Stimulated activated CD4-positive, alpha-beta T cell treated with anti-CD3 and anti-CD28 coated beads, Interleukin-4, amount 100 ng/mL, for 48 hours (primary cell): ENCODE measurements at regions not wholly inside any gene's neighbourhood (a gene's known extent, or its start where the extent isn't known, plus 50 kb on each side); places are given as distances from the start of the nearest gene placed in this dataset.

ENCODE experiments used
- DNase-seq, 2 donors: peaks; one replicate each; pipeline ENCODE4 v3.0.0-alpha.2; 2020; ENCODE audit warnings: low read depth in 2 of 2

DNA sequence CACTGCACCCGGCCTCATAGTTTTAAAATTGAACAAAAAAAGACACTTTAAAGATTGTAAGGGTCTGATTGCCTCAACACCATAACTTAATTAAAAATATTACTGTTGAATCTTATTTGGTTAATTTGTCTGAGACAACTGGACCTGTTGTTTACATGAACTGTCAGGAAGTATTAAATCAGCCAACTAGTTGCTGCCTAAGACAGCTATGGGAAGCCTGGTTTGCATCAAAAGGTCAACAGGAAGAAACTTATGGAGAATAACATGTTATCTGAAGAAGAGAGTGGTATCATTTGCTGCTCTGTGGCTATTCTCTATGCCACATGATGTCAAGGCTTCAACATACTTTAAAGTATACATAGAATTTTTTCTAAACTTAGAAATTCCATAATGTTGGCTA lies 853.5 kb upstream of the ADAMTS5 start:
- DNase-seq = no peak

DNA sequence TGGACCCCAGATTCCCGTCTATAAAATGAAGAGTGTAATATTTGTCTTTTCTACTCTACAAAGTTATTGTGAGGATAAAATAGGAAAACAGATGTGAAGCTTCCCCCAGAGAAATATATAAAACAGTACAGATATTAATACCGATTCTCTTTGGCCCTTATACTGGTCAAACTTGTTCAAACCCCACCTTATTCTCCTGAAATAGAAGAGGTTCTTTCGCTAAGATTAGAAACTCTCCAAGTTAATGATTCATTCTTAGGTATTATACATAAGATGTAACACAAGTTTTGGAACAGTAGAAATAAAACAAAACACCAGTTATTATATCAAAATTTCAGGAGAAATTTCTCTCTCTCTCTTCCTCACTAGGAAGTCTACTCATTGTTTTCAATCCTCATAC lies 852.4 kb upstream of the ADAMTS5 start:
- DNase-seq = no peak

DNA sequence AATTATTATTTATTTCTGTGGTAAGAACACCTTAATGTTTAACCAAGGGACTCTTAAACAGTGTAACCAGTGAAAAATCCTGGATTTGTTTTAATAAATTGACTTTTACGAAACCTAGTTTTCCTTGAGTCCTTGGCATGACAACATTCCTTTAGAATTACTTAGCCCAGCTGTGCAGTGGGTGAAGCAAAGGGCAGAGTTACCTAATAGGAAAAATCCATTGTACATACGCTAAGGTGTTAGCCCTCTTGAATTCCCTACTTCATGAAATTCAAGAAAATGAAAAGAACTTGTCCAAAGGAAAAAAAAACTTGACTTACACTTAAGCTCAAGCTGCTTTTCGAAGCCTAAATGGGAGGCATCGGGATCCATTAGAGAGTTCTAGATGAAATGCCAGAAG lies 852.0 kb upstream of the ADAMTS5 start:
- no peak for DNase-seq

DNA sequence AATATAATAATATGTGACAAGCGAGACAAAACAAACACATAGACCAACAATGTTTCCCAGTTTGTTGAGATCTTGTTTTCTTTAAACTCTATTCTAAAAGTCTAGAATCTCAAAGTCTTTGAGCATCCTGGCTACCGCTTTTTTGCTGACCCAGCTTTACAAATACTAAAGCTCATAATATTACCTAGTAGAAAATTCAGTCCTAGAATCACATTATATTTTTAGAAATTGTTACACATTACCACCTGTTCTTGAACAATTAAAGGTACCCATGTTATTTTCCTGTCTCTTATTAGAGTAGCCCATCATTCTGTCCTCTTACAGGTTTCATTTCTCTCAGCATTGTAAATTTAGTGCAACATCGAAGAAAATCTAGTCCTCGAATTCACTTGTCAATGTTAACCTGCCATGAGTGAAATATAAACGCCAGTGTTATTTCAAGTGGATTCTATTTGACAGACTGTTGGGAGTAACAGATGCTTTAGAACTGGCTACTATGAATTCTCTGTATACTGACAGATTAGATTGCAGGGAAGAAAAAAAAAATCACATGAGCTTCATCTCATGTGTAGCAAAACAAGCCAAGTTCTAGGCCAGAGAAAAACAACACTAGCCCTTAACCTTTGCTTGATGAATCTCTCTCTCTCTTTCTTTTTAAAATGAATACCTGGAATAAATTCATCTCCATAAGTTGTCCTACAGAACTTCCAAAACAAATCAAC lies 851.2 kb upstream of the ADAMTS5 start:
- DNase-seq = no peak

DNA sequence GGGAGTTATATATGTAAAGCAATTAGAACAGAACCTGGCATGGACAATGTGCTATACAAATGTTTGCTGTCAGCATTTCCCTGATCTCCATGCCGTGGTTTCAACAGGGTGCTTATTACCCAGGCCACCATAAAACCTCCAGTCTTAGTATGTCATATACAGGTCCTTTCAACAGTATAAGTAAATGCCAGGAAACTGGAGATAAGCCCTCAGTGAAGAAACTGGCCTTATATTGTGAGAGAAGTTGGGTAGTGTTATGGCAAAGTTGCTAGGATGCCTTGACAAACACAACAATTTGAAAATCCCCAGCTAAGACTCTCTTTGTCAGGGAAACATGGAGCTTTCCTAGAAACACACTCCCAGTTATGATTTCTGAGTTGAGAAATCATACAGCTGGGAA lies 850.2 kb upstream of the ADAMTS5 start:
- no peak for DNase-seq

DNA sequence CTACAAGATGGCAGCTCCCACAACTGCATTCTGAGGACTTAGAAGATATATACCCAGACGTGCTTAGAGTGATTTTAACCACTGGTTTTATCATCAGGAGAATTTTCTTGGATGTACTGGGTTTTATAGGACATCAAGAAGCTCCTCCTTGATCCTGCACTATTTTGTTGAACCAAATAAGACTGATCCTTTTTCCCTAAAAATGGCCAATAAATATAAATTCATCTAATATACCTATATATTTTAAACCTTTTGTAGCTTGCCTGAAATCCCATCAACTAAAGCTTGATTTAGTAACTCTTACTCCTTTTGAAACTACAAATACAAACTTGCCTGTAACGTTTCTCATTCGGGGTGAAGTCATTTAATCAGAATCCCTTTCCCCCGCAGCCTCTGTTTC lies 849.4 kb upstream of the ADAMTS5 start:
- DNase-seq = no peak

DNA sequence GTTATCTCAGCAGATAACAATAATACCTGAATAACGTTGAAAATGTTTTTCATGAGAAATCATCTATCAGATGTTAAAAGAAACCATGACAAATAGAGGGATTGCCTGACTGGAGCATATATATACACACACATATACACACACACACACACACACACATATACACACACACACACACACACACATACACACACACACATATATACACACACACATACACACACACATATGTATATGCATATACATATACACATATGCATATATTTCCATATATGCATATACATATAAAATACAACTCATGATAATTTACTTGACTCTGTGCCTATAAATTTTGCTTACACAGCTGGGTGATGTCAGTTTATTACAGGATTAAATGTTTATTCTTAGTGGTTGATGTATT lies 847.3 kb upstream of the ADAMTS5 start:
- no peak for DNase-seq

DNA sequence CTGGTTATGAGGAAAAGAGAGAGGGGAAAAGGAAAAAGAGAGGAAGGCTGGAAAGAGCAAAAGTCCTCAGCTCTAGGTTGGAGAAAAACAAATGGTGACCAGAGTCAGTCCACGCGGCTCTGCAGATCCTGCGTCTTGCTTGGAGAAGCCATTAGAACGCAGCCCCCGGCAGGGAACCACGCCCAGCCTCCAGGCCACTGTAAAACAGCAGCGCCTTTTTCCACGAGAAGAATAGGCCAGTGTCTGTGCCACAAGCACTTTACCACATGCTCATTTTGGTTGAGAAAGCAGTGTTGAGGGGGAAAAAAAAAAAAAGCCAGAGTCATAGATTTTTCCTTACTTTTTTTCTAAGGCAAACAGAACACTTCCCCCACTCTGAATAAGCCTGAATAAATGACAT lies 846.9 kb upstream of the ADAMTS5 start:
- DNase-seq = no peak

DNA sequence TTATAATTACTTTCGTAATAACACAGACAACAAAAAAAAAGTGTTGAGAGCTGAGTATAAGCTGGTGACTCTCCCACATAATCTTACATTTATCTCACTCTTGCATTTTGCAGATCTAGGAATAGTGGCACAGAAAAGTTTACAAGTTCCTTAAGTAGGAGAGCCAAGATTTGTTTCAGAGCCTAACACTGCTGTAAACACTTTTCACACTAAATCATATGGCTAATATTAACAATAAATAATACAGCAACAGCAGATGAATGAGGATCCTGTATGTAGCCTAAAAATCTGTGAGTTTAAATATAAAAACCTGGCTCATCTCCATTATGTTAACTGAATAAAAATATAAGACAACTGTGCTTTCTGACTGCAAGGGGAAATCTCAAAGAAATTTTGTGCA lies 846.5 kb upstream of the ADAMTS5 start:
- no peak for DNase-seq

DNA sequence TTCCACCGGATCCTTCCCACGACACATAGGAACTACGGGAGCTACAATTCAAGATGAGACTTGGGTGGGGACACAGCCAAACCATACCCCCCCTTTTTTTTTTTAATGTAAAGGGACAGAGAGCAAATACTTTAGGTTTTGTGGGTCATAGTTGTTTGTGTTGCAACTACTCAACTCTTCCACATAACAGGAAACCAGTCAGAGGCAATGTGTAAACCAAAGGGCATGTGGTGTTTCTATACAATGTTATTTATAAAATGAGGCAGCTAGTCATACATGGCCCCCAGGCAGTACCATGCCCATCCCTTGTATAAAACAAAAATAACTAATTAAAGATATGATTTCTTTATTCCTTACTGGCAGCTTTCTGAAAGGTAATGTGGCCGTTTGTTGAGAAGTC lies 845.4 kb upstream of the ADAMTS5 start:
- no peak for DNase-seq

DNA sequence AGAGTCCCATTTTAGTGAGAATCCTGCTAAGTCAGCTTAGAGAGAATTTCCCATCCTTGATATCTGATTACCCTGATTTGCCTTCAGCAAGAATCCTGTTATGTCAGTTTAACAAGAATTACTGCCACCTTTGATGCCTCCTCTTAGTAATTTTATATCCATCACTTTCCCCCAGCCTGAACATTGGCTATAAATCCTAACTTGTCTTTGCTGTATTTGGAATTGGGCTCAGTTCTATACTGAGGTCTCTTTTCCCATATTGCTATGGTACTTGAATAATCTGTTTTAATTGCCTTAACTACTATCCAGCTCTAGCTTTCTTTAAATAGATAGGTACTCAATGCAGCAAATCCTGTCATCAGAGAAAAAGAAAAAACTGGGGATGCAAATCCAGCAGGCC lies 842.0 kb upstream of the ADAMTS5 start:
- DNase-seq = no peak

DNA sequence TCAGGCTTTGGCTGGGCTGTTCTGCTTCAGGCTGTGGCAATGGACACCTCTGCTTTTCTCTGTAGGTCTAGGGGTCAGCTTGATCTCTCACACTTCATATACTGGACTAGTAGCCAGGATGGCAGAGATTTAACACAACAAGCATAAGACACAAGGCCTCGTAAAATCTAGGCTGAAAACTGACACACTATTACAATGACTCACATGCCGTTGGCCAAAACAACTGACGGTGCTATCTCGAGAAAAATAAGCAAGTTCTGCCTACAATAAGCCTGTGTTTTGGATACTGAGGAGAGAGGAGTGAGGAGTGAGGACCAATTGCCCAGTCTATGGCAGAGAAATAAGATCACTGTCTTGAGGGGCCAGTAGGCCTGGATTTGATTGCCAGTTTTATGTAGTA lies 840.7 kb upstream of the ADAMTS5 start:
- no peak for DNase-seq

DNA sequence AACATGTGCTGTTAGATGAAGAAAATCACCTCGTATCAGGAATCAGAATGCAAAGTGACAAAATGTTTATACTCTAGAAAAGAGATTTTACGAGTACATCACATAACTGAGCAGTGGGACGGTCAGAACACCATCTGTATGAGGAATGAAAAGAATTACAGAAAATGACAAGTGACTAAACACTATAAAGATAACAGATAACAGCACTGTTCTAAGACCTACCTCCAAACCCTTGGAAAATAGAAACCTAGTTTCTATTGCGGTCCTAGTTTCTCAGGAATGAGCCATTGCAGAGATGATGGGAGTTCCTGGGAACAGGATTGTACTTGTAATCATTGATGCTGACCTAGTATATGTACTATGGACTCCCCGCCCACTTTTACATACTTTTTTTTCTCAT lies 839.4 kb upstream of the ADAMTS5 start:
- DNase-seq = no peak

DNA sequence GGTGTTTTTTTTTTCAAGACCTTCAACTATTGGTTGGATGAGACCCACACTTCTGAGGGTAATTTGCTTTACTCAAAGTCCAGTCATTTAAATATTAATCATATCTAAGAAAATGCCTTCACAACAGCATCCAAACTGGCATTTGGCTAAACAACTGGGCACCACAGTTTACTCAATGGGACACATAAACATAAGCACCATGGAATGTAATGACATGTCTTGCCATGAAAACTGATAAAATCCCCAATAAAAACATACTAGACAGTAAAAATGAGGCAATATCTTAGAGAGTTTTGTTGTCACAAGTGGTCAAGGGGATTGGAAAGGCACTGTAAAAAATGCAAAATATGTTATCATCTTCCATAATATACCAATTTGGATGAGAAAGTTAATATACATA lies 838.8 kb upstream of the ADAMTS5 start:
- no peak for DNase-seq

DNA sequence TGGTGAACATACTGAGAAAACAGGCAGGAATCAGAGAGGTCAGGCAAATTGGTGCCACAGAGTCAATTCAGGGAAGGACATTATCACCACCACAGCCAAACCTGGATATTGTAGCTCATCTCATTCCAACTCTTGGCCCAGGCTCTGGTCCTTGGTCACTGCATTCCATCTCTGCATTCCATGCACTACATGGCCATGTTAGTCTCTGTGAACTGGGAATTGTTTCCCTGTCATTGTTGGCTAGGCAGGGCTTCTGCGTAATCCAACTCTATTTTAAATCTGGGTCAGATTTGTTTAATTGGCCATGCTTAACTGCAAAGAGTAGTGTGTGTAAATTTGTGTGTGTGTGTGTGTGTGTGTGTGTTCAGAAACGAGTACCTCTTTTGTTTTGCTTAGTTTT lies 837.6 kb upstream of the ADAMTS5 start:
- DNase-seq = no peak

DNA sequence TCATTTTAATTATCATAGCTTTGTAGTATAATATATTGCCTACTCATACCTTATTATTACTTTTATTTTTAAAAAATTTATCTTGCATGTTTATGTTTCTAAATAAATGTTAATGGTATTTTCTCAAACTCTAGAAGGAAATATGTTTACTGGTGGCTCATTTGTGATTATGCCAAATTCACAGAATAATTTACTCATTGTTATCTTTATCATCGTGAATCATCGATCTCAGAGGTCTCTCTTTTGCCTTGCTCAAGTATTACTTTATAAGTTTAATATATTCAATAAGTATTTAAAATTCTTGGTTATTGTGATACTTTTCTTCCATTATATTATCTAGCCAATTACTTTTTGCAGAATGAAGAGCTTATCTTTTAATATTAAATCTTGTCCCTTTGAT lies 836.7 kb upstream of the ADAMTS5 start:
- no peak for DNase-seq

DNA sequence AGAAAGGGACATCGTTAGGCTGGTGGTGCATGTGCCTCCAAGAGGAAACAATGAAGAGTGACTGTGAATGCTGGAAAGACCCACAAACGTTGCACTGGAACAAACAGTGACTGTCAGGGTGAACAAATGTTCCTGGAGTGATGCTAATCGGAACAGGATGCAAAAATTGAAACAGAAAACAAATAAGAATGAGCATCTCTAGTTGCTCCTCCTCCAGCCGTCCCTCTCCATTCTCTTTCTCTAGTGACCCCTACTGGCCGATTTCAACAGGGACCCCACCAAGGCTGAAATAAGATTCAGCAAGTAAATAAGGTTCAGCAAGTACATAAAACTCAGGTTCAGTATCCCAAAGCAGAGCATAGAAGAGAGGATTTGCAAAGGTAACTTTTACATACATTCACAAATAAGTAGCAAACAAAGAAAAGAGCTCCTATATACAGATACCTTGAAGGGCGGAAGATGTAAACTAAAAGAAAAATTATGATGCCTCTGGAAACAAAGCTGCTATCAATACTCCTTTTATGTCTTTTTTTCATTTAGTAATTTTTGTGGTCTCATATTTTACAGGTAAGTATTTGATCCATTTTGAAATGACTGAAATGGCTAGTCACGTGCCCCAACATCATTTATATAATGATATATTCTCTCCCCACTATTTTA lies 836.1 kb upstream of the ADAMTS5 start:
- DNase-seq = peak; percentile 1

DNA sequence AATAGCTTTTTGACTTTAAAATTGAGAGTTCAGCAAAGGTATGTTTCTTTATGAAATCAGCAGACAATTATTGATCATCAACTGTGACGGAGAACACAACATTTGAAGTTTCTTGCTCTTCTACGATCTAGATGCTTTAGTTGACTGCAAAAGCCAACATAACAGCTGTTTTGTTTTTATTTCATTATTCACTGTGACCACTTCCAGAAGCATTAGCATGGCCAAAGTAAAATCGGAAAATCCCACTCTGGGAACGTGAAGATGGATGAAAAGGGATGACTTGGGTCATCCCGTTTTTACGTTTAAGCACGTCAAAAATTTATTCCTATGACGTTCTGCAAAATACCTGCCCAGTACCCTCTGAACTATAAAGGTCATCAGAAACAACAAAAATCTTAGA lies 833.0 kb upstream of the ADAMTS5 start:
- DNase-seq = no peak

DNA sequence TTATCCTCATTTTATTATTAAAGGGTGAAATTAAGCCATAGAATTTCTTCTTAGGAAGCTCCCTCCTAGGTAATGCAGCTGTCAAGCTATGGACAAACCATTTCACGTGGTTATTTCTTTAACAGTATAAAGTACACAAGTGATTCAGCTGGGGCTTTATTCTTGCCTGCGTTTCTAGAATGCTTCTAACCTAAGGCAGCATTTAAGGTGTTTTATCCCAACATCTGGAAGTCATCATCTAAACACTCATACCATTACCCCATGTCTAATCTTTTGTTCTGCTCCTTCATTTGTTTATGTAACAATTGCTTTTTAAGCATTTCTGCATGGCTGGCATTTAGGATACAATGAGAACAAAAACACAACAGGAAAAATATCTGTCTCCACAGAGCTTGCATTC lies 829.2 kb upstream of the ADAMTS5 start:
- DNase-seq = no peak

DNA sequence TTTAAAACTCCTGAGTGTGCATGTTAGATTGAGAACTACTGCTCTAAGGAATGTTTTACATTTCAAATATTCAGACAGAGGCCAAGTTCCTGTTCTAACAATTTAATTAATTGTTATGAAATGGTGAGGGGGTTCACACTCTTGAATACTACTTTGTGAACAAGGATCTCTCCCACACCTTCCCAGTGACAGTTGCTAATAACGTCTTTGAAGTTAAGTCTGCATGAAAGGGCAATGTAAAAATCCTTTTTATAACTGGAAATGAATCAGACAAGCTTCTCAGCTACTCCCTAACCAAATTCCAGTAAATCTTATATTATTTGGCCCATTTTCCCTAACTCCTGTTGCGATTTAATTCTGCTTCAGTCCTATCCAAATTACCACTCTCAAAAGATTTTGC lies 828.5 kb upstream of the ADAMTS5 start:
- DNase-seq = no peak

DNA sequence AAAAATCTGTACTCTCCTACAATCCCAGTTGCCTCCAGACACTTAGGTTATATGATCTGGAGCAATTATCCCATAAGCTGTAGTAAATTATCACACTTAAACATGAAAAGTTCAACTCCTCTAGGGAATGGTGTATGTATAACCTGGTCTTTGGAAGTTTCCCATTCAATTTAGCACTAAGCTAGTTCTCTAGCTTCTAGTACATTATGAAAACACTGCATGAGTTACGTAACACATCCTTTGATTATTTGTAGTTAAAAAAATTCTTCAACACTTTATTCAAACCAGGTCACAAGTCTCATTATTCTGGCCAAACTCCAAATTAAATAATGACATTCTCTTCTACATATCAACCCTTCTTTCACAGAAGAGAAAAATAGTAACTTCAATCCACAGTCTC lies 827.0 kb upstream of the ADAMTS5 start:
- DNase-seq = no peak

DNA sequence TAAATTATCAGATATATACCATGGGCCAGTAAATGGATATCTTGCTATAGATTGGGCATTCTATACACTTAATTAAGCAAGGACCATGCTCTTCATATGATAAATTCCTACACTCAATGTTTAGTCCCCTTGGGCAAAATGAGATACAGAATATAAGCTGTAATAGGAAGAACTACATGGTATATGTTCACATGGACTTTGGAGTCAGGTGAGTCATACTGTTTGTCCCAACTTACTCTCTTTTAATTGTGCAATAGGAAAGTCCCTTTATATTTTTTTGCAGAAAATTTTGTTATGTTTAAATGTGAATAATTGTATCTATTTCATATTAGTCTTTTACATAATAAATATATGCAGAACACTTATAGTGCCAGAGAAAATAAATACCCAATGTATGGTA lies 820.2 kb upstream of the ADAMTS5 start:
- DNase-seq = no peak

DNA sequence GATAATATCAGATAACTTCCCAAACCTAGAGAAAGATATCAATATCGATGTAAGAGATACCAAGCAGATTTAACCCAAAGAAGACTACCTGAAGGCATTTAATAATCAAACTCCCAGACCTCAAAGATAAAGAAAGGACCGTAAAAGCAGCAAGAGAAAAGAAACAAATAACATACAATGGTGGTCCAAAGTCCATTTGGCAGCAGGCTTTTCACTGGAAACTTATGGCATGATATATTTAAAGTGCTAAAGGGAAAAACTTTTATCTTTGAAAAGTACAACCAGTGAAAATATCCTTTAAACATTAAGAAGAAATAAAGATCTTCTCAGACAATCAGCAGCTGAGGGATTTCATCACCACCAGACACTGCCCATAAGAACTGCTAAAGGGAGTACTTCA lies 812.7 kb upstream of the ADAMTS5 start:
- no peak for DNase-seq
